Subcutaneous abdominal adipose tissue (tissue), 5 donors: ENCODE measurements at regions not wholly inside any gene's neighbourhood (a gene's known extent, or its start where the extent isn't known, plus 50 kb on each side); places are given as distances from the start of the nearest gene placed in this dataset.
"Not testable (repeated sequence)": the region's sequence is repeated elsewhere in the genome, so short reads cannot be mapped to it uniquely, and the experiment has no call there.

Experiments
- H3K27ac ChIP-seq: one replicate; pipeline ENCODE4 v1.7.0; 2013; ENCODE audit warnings: low read depth, mild to moderate bottlenecking, inconsistent platforms, low read length, moderate library complexity
- H3K27me3 ChIP-seq, 5 donors: one replicate each; pipeline ENCODE4 v1.7.0; 2013; ENCODE audit warnings: low read length in 5 of 5, inconsistent platforms in 1 of 5; ENCODE audit not compliant: control insufficient read depth in 5 of 5, insufficient read depth in 4 of 5
- H3K36me3 ChIP-seq, 5 donors: one replicate each; pipeline ENCODE4 v1.7.0; 2013; ENCODE audit warnings: low read length in 5 of 5; ENCODE audit not compliant: control insufficient read depth in 5 of 5, insufficient read depth in 5 of 5
- H3K4me1 ChIP-seq, 5 donors: one replicate each; pipeline ENCODE4 v1.7.0; 2013; ENCODE audit warnings: low read length in 5 of 5, mild to moderate bottlenecking in 3 of 5, moderate library complexity in 1 of 5; ENCODE audit not compliant: control insufficient read depth in 5 of 5, insufficient read depth in 5 of 5
- H3K4me3 ChIP-seq, 5 donors: one replicate each; pipeline ENCODE4 v1.7.0; 2013; ENCODE audit warnings: low read length in 5 of 5, low read depth in 1 of 5
- H3K9ac ChIP-seq, 5 donors: one replicate each; pipeline ENCODE4 v1.7.0; 2013; ENCODE audit warnings: low read length in 5 of 5, mild to moderate bottlenecking in 4 of 5, moderate library complexity in 3 of 5
- H3K9me3 ChIP-seq, 5 donors: one replicate each; pipeline ENCODE4 v1.7.0; 2013; ENCODE audit warnings: low read length in 5 of 5; ENCODE audit not compliant: control insufficient read depth in 5 of 5
- donor health status: healthy.
- donor health status: healthy.
- donor health status: healthy.
- donor health status: healthy.
- donor health status: healthy.

GRCh38 chr3:20622304-20622703, 436.3 kb upstream of the SGO1 start:
- no peaks in the 10 kb centered on the region for H3K27me3 ChIP-seq
- no peak overlapping the region for H3K27ac ChIP-seq
- no peak overlapping the region for H3K4me3 ChIP-seq
- no peak overlapping the region for H3K9ac ChIP-seq
- H3K4me1 ChIP-seq = no peaks in the 10 kb centered on the region
- H3K9me3 ChIP-seq = peaks cover 0 to 12% (median 0%) of the 10 kb centered on the region in 5 donors
- H3K36me3 ChIP-seq = no peaks in the 10 kb centered on the region

GRCh38 chr3:20618621-20619020, 432.6 kb upstream of the SGO1 start:
- H3K4me3 ChIP-seq, H3K36me3 ChIP-seq, H3K27ac ChIP-seq, H3K9ac ChIP-seq, H3K27me3 ChIP-seq, H3K4me1 ChIP-seq: not testable (repeated sequence)
- H3K9me3 ChIP-seq = peaks cover 0 to 23% (median 12%) of the 10 kb centered on the region in 5 donors

DNA sequence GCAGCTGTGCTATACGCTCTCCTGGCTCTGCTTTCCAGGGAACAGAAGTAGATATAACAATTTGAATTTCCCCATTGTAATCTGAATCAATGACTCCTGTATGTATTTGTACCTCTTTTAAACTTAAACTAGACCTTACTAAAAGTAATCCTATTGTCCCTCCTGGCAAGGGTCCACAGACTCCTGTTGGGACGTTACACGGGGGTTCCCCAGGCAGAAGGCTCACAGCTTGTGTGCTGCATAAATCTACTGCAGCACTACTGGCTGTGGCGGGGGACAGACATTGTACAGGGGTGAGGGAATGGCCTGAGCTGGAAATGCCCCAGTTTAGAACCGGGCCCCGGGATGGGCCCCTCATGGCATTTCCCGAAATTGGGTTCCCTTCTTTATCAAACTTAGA, 432.2 kb upstream of the SGO1 start:
- not testable (repeated sequence) for H3K27me3 ChIP-seq, H3K4me3 ChIP-seq, H3K4me1 ChIP-seq, H3K27ac ChIP-seq, H3K9ac ChIP-seq, H3K36me3 ChIP-seq
- H3K9me3 ChIP-seq = peaks cover 0 to 28% (median 15%) of the 10 kb centered on the region in 5 donors

- not testable (repeated sequence) for H3K27me3 ChIP-seq
Observed at GRCh38 chr3:20615982-20616381, 430.0 kb upstream of the SGO1 start.

DNA sequence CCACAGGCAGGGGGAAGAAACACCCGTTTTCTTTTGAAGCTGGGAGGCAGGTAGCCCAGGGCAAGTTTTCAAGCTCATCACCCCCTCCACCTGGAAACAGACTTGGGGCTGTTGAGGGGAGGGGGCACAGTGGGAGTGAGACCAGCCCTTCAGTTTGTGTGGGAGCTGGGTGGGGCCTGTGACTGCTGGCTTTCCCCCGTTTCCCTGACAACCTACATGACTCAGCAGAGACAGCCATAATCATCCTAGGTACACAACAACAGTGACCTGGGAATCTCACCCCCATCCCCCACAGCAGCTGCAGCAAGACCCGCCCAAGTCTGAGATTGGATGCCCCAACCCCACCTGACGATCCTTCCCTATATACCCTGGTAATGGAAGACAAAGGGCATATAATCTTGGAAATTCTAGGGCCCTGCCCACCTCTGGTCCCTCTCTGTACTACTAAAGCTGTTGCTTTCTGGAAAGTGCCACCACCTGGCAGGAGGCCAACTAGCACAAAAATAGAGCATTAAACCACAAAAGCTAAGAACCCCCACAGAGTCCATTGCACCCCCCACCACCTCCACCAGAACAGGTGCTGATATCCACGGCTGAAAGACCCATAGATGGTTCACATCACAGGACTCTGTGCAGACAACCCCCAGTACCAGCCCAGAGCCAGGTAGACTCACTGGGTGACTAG, 422.2 kb upstream of the SGO1 start:
- Histone ChIP-seq H3K4me3 (no peak overlapping the region), H3K27me3 (no peaks in the 10 kb centered on the region), H3K36me3 (no peaks in the 10 kb centered on the region), H3K27ac (no peak overlapping the region), H3K9ac (no peak overlapping the region), H3K9me3 (peaks cover 8 to 49% (median 30%) of the 10 kb centered on the region in 5 donors), H3K4me1 (no peaks in the 10 kb centered on the region)

More at GRCh38 chr3:20615982-20616381, 430.0 kb upstream of the SGO1 start:
- not testable (repeated sequence) for H3K4me1 ChIP-seq, H3K4me3 ChIP-seq, H3K9ac ChIP-seq, H3K36me3 ChIP-seq, H3K27ac ChIP-seq
- peaks cover 0 to 38% (median 17%) of the 10 kb centered on the region in 5 donors for H3K9me3 ChIP-seq

- Histone ChIP-seq H3K36me3 (no peaks in the 10 kb centered on the region), H3K9me3 (peaks cover under 1 to 35% (median 15%) of the 10 kb centered on the region in 5 donors), H3K9ac (no peak overlapping the region), H3K4me3 (no peak overlapping the region), H3K27ac (no peak overlapping the region), H3K4me1 (no peaks in the 10 kb centered on the region), H3K27me3 (no peaks in the 10 kb centered on the region)
Observed at GRCh38 chr3:20604659-20605058, 418.7 kb upstream of the SGO1 start.

GRCh38 chr3:20589275-20589674, 403.3 kb upstream of the SGO1 start:
- no peaks in the 10 kb centered on the region for H3K4me1 ChIP-seq
- H3K27me3 ChIP-seq = no peaks in the 10 kb centered on the region
- no peak overlapping the region for H3K9ac ChIP-seq
- H3K9me3 ChIP-seq = peaks cover 0 to 5% (median 0%) of the 10 kb centered on the region in 5 donors
- H3K27ac ChIP-seq = no peak overlapping the region
- H3K4me3 ChIP-seq = no peak overlapping the region
- H3K36me3 ChIP-seq = no peaks in the 10 kb centered on the region

- H3K36me3 ChIP-seq = no peaks in the 10 kb centered on the region
- H3K27me3 ChIP-seq = no peaks in the 10 kb centered on the region
- no peaks in the 10 kb centered on the region for H3K4me1 ChIP-seq
- no peak overlapping the region for H3K4me3 ChIP-seq
- H3K27ac ChIP-seq = no peak overlapping the region
- H3K9ac ChIP-seq = no peak overlapping the region
- peaks cover 0 to 5% (median 0%) of the 10 kb centered on the region in 5 donors for H3K9me3 ChIP-seq
Observed at GRCh38 chr3:20588781-20589180, 402.8 kb upstream of the SGO1 start.

DNA sequence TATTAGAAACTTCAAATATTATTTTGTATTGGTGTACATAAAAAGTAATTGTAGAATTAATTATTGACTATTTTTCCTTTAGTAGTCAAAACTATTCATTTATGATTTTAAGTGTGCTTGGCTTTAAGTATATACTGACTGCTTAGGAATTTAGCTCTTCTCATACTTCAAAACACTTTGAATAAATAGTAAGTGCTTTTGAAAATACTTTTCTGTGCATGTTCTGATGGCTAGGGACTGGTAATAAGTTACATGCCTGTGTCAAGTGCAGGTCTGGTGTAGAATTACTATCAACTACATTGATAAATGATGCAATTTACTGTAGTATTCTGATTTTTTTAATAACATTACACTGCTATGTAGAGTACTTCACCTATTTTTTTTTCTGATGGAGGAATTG, 397.6 kb upstream of the SGO1 start:
- no peaks in the 10 kb centered on the region for H3K4me1 ChIP-seq
- no peaks in the 10 kb centered on the region for H3K9me3 ChIP-seq
- H3K27me3 ChIP-seq = no peaks in the 10 kb centered on the region
- H3K36me3 ChIP-seq = no peaks in the 10 kb centered on the region
- no peak overlapping the region for H3K9ac ChIP-seq
- H3K4me3 ChIP-seq = no peak overlapping the region
- H3K27ac ChIP-seq = no peak overlapping the region

DNA sequence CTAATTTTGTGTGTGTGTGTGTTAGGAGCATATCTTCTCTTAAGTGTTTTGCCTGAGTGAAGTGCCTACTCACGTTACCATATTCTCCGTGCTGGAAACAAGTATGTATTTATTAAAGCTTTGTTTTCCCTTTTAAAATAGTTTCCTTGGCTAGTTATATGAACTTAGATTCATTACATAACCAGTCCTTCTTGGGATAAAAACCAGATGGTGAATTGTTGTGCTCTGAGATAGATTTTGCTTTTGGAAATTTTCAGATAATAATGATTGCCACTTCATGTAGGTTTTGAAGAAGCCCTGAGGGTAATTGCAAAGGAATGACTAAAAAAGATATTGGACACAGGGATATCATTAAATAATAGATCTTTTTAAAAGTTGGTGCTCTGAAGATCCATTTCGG, 390.2 kb upstream of the SGO1 start:
- no peak overlapping the region for H3K27ac ChIP-seq
- no peaks in the 10 kb centered on the region for H3K36me3 ChIP-seq
- no peak overlapping the region for H3K4me3 ChIP-seq
- peaks cover 0 to 4% (median 0%) of the 10 kb centered on the region in 5 donors for H3K9me3 ChIP-seq
- H3K4me1 ChIP-seq = peaks cover 0 to 8% (median 0%) of the 10 kb centered on the region in 5 donors
- H3K9ac ChIP-seq = no peak overlapping the region
- no peaks in the 10 kb centered on the region for H3K27me3 ChIP-seq
